Smooth muscle cell (in vitro differentiated cells): ENCODE measurements at regions not wholly inside any gene's neighbourhood (a gene's known extent, or its start where the extent isn't known, plus 50 kb on each side); places are given as distances from the start of the nearest gene placed in this dataset.

Source experiments
- DNase-seq: peaks from one replicate; lab custom pipeline; 2025; ENCODE audit not compliant: unreplicated experiment; lab: John Stamatoyannopoulos, UW
- H2AFZ ChIP-seq: fragments of 200-600 bp; sonication (generic); 2 replicates; pipeline ENCODE4 v1.6.0; 2016; ENCODE audit warnings: antibody characterized with exemption, low read depth, mild to moderate bottlenecking
- H3F3A ChIP-seq: fragments of 200-600 bp; sonication (generic); 2 replicates; pipeline ENCODE4 v1.6.0; 2017; ENCODE audit warnings: antibody characterized with exemption, low read depth
- H3K27ac ChIP-seq: fragments of 200-600 bp; sonication (generic); 2 replicates; pipeline ENCODE4 v1.5.1; 2016; ENCODE audit warnings: low read depth, mild to moderate bottlenecking
- H3K27me3 ChIP-seq: fragments of 200-600 bp; sonication (generic); 2 replicates; pipeline ENCODE4 v1.6.1; 2016; ENCODE audit warnings: low read depth, mild to moderate bottlenecking
- H3K36me3 ChIP-seq: fragments of 200-600 bp; sonication (generic); 2 replicates; pipeline ENCODE4 v1.5.1; 2016; ENCODE audit warnings: low read depth
- H3K4me1 ChIP-seq: fragments of 200-600 bp; sonication (generic); 2 replicates; pipeline ENCODE4 v1.5.1; 2016; ENCODE audit warnings: low read depth
- H3K4me2 ChIP-seq: fragments of 200-600 bp; sonication (generic); 2 replicates; pipeline ENCODE4 v1.6.0; 2016; ENCODE audit warnings: mild to moderate bottlenecking
- H3K4me3 ChIP-seq: fragments of 200-600 bp; sonication (generic); 2 replicates; pipeline ENCODE4 v1.5.1; 2016; ENCODE audit warnings: mild to moderate bottlenecking
- H3K79me2 ChIP-seq: fragments of 200-600 bp; sonication (generic); 2 replicates; pipeline ENCODE4 v1.6.0; 2016; ENCODE audit warnings: low read depth, mild to moderate bottlenecking
- H3K9ac ChIP-seq: fragments of 200-600 bp; sonication (generic); 2 replicates; pipeline ENCODE4 v1.6.0; 2016; ENCODE audit warnings: low read depth
- H3K9me3 ChIP-seq: fragments of 200-600 bp; sonication (generic); replicated peaks from 2 replicates; pipeline ENCODE4 v1.5.1; 2016; ENCODE audit warnings: low read depth
- H4K20me1 ChIP-seq: fragments of 200-600 bp; sonication (generic); 2 replicates; pipeline ENCODE4 v1.6.0; 2016; ENCODE audit warnings: low read depth
- CTCF ChIP-seq: fragments of 200-600 bp; sonication (generic); IDR thresholded peaks from 2 replicates; pipeline ENCODE4 v1.5.1; 2017; ENCODE audit warnings: borderline replicate concordance, mild to moderate bottlenecking, antibody characterized with exemption; ENCODE audit not compliant: insufficient read depth, poor library complexity, severe bottlenecking
- WGBS: methylation state at CpG from one replicate; pipeline ENCODE4 v1.1.7; 2016; ENCODE audit warnings: low lambda C conversion rate; 5-methylcytosine and 5-hydroxymethylcytosine counted together

- Histone ChIP-seq H3K9me3 (no peaks in the 10 kb centered on the region), H3K27ac (no peak overlapping the region), H3K27me3 (no peaks in the 10 kb centered on the region), H3K4me1 (peaks cover 4% of the 10 kb centered on the region), H2AFZ (no peak overlapping the region), H3K4me3 (no peak overlapping the region), H4K20me1 (no peaks in the 10 kb centered on the region), H3F3A (no peaks in the 10 kb centered on the region), H3K79me2 (no peaks in the 10 kb centered on the region), H3K36me3 (no peaks in the 10 kb centered on the region), H3K9ac (no peak overlapping the region), H3K4me2 (no peak overlapping the region)
- WGBS, result 89% methylated on average over 4 of the region's 4 CpGs
- no peak for TF ChIP-seq CTCF
- DNase-seq, result no peak
Measured at GRCh38 chr5:125778791-125779190, 644.4 kb upstream of the GRAMD2B start.

GRCh38 chr5:125785407-125785806, 637.8 kb upstream of the GRAMD2B start:
- 93% methylated on average over 2 of the region's 2 CpGs for WGBS
- no peak for TF ChIP-seq CTCF

DNA sequence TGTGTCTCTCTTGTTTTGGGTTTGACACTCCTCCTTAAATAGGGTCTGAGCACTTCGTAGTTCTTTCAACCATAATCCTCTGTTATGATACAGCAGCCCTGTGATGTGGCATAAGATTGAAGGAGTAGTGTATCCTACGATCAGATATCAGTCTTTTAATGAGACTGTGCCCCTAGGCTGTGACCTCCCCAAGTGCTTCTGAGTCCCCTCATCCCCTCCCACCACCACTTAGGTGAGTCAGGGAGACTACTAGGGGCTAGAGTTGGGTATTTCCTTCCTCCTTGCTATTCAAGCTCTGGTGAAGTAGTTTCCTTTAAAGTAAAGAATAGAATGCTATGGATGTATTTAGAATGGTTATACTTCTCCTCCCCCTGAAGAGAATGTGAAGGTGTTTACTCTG, 637.2 kb upstream of the GRAMD2B start:
- H3K27me3 ChIP-seq, result no peaks in the 10 kb centered on the region
- H3F3A ChIP-seq, result no peaks in the 10 kb centered on the region
- H3K4me1 ChIP-seq, result no peaks in the 10 kb centered on the region
- no peak overlapping the region for H3K9ac ChIP-seq
- no peak for TF ChIP-seq CTCF
- H3K4me2 ChIP-seq, result no peak overlapping the region
- no peaks in the 10 kb centered on the region for H4K20me1 ChIP-seq
- no peaks in the 10 kb centered on the region for H3K79me2 ChIP-seq
- H3K27ac ChIP-seq, result no peak overlapping the region
- no peaks in the 10 kb centered on the region for H3K36me3 ChIP-seq
- 25% methylated on average over 2 of the region's 2 CpGs for WGBS
- no peak for DNase-seq
- H3K9me3 ChIP-seq, result no peaks in the 10 kb centered on the region
- no peak overlapping the region for H2AFZ ChIP-seq
- H3K4me3 ChIP-seq, result no peak overlapping the region

More at GRCh38 chr5:125785407-125785806, 637.8 kb upstream of the GRAMD2B start:
- Histone ChIP-seq H2AFZ (no peak overlapping the region), H3K4me1 (no peaks in the 10 kb centered on the region), H3K9ac (no peak overlapping the region), H3K4me2 (no peak overlapping the region), H3K27ac (no peak overlapping the region), H4K20me1 (no peaks in the 10 kb centered on the region), H3K36me3 (no peaks in the 10 kb centered on the region), H3K9me3 (no peaks in the 10 kb centered on the region), H3F3A (no peaks in the 10 kb centered on the region), H3K79me2 (no peaks in the 10 kb centered on the region), H3K4me3 (no peak overlapping the region), H3K27me3 (no peaks in the 10 kb centered on the region)
- no peak for DNase-seq

DNA sequence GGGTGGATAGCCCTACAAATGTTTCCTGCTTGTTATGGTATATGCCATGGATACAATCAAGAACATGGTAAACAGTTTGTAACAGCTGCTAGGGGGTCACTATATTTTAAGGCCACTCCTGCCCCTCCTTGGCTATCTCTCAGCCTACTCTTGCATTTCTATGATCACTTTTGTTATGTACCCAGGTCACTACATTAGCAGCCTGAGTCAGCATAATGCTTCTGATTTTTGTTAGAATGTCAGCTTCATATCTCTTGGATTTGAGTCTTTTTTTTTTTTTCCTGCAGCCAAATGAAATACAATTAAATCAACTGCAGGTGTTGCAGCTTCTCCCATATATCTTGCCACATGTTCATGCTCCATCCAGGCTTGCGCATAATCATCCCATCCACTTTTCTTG, 629.7 kb upstream of the GRAMD2B start:
- Histone ChIP-seq H3K36me3 (no peaks in the 10 kb centered on the region), H3K9me3 (no peaks in the 10 kb centered on the region), H3K27me3 (no peaks in the 10 kb centered on the region), H3F3A (no peaks in the 10 kb centered on the region), H3K4me1 (no peaks in the 10 kb centered on the region), H3K9ac (no peak overlapping the region), H3K79me2 (no peaks in the 10 kb centered on the region), H2AFZ (no peak overlapping the region), H3K4me2 (no peak overlapping the region), H3K4me3 (no peak overlapping the region), H4K20me1 (no peaks in the 10 kb centered on the region), H3K27ac (no peak overlapping the region)
- DNase-seq, result no peak
- 93% methylated on average over 1 of the region's 1 CpG for WGBS
- no peak for TF ChIP-seq CTCF
